ENCODE measurements at regions not wholly inside any gene's neighbourhood (a gene's known extent, or its start where the extent isn't known, plus 50 kb on each side); places are given as distances from the start of the nearest gene placed in this dataset.

DNA sequence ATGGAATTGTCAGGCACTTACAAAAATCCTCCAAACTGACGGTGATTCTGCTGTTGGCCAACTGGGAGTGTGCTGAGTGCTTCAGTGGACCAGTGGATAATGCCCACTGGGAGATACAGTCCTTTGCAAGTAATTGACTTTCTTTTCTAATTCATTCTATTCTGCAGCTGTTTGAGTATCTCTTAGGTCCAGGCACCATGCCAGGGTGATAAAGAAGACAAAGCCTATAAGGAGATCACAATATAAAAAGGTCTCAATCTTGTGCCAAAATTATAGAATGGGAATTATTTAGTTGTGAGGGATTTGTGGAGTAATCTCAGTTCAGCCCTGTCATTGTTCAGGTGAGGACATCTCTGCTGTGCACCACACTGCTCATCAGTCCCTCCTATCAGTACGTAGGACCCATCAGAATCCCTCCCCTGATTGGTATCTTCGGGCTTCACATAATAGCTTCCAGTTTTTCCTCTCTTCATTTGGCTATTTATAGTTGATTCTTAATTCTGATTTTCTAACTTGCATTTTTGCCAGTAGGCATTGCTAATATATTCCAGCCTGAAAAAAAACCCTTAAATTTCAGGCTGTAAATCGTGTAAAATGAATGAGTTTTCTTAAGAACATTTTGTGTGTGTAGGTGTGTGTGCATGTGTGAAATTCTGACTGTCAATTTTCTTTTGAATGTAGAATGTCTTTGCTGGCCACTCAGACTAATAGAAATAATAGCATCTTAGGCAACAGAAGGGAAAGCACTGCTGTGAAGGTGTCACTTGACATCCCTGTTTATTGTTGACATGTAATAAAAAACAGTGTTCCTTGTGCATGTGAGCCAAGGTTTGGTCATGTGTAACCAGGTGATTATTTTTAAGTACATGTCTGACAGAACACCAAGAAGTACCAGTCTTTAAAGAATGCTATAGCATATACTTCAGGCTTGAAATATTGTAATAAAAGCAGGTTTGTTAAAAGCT lies 457.6 kb upstream of the RGS6 start:
- DNase-seq (ENCODE audit: low spot score) (no peak), ATAC-seq (ENCODE audit: insufficient number of reproducible peaks, low FRiP score, low read depth) (no peak)
- Histone ChIP-seq H3K4me1 (ENCODE audit: control insufficient read depth in 1 of 2, low read depth in 2 of 2) (peaks cover 0 to 16% of the 10 kb centered on the region in 2 donors), H3K36me3 (no peaks in the 10 kb centered on the region), H3K9me3 (no peaks in the 10 kb centered on the region), H3K4me3 (no peak overlapping the region), H3K27me3 (replicated peaks; ENCODE audit: insufficient read depth) (no peaks in the 10 kb centered on the region), H3K27ac (no peak overlapping the region)
- TF ChIP-seq, protein P1, sequence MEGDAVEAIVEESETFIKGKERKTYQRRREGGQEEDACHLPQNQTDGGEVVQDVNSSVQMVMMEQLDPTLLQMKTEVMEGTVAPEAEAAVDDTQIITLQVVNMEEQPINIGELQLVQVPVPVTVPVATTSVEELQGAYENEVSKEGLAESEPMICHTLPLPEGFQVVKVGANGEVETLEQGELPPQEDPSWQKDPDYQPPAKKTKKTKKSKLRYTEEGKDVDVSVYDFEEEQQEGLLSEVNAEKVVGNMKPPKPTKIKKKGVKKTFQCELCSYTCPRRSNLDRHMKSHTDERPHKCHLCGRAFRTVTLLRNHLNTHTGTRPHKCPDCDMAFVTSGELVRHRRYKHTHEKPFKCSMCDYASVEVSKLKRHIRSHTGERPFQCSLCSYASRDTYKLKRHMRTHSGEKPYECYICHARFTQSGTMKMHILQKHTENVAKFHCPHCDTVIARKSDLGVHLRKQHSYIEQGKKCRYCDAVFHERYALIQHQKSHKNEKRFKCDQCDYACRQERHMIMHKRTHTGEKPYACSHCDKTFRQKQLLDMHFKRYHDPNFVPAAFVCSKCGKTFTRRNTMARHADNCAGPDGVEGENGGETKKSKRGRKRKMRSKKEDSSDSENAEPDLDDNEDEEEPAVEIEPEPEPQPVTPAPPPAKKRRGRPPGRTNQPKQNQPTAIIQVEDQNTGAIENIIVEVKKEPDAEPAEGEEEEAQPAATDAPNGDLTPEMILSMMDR (IDR thresholded peaks at IDR 0.05): no peak

- H3K27me3 ChIP-seq (replicated peaks; ENCODE audit: insufficient read depth): no peaks in the 10 kb centered on the region
- H3K9me3 ChIP-seq: no peaks in the 10 kb centered on the region
- no peak overlapping the region for H3K4me3 ChIP-seq
- ATAC-seq (ENCODE audit: insufficient number of reproducible peaks, low FRiP score, low read depth) (no peak), DNase-seq (ENCODE audit: low spot score) (no peak)
- H3K27ac ChIP-seq: no peak overlapping the region
- H3K4me1 ChIP-seq (ENCODE audit: control insufficient read depth in 1 of 2, low read depth in 2 of 2): peaks cover 0 to 16% of the 10 kb centered on the region in 2 donors
- TF ChIP-seq, protein P1 (IDR thresholded peaks at IDR 0.05): no peak
- no peaks in the 10 kb centered on the region for H3K36me3 ChIP-seq
Measured at GRCh38 chr14:71475916-71476315, 456.3 kb upstream of the RGS6 start.

DNA sequence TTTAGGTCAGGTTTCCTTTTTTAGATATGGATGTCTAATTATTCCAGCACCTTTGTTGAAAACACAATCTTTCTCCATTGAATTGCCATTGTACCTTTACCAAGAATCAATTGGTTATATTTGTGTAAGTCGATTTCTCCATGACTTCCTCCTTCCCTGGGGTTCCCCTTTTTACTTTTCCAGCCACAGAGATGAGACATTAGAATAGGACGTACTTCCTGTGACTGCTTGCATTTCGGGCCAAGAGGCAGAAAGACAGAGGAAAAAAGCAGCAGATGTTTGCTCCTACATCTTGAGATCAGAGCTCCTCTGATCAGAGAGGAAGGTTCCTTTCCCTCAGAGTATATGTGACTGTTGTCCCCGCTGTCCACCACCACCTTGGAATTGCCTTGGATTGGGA lies 453.7 kb upstream of the RGS6 start:
- no peak for DNase-seq (ENCODE audit: low spot score)
- H3K4me1 ChIP-seq (ENCODE audit: control insufficient read depth in 1 of 2, low read depth in 2 of 2): peaks cover 3 to 21% of the 10 kb centered on the region in 2 donors
- TF ChIP-seq, protein P1 (IDR thresholded peaks at IDR 0.05): no peak
- no peak overlapping the region for H3K27ac ChIP-seq
- no peaks in the 10 kb centered on the region for H3K36me3 ChIP-seq
- H3K27me3 ChIP-seq (replicated peaks; ENCODE audit: insufficient read depth): no peaks in the 10 kb centered on the region
- ATAC-seq (ENCODE audit: insufficient number of reproducible peaks, low FRiP score, low read depth): no peak
- H3K4me3 ChIP-seq: no peak overlapping the region
- H3K9me3 ChIP-seq: no peaks in the 10 kb centered on the region

- ATAC-seq (ENCODE audit: insufficient number of reproducible peaks, low FRiP score, low read depth): no peak
- no peaks in the 10 kb centered on the region for H3K9me3 ChIP-seq
- H3K36me3 ChIP-seq: no peaks in the 10 kb centered on the region
- DNase-seq (ENCODE audit: low spot score): no peak
- H3K27ac ChIP-seq: no peak overlapping the region
- H3K4me1 ChIP-seq (ENCODE audit: control insufficient read depth in 1 of 2, low read depth in 2 of 2): peaks cover 6 to 22% of the 10 kb centered on the region in 2 donors
- H3K4me3 ChIP-seq: no peak overlapping the region
- TF ChIP-seq, protein P1 (IDR thresholded peaks at IDR 0.05): no peak
- H3K27me3 ChIP-seq (replicated peaks; ENCODE audit: insufficient read depth): no peaks in the 10 kb centered on the region
Measured at GRCh38 chr14:71481021-71481654, 451.1 kb upstream of the RGS6 start.

GRCh38 chr14:71482671-71483070 lies 449.6 kb upstream of the RGS6 start:
- Histone ChIP-seq H3K9me3 (no peaks in the 10 kb centered on the region), H3K36me3 (no peaks in the 10 kb centered on the region), H3K27ac (no peak overlapping the region), H3K4me1 (ENCODE audit: control insufficient read depth in 1 of 2, low read depth in 2 of 2) (peaks cover 6 to 36% of the 10 kb centered on the region in 2 donors), H3K27me3 (replicated peaks; ENCODE audit: insufficient read depth) (no peaks in the 10 kb centered on the region), H3K4me3 (no peak overlapping the region)
- TF ChIP-seq, protein P1 (IDR thresholded peaks at IDR 0.05): no peak
- DNase-seq (ENCODE audit: low spot score): no peak
- no peak for ATAC-seq (ENCODE audit: insufficient number of reproducible peaks, low FRiP score, low read depth)
